Endothelial cell of umbilical vein (primary cell): ENCODE measurements at regions not wholly inside any gene's neighbourhood (a gene's known extent, or its start where the extent isn't known, plus 50 kb on each side); places are given as distances from the start of the nearest gene placed in this dataset.

ENCODE experiments used
- CTCF ChIP-seq, 2 donors: IDR thresholded peaks; 1 replicate in 1 of 2; 2 replicates in 1 of 2; pipeline ENCODE4 v1.5.1; 2011; ENCODE audit warnings: low read length in 2 of 2, mild to moderate bottlenecking in 2 of 2, moderate library complexity in 2 of 2, control low read depth in 1 of 2, inconsistent platforms in 1 of 2, low read depth in 1 of 2; ENCODE audit not compliant: insufficient read depth in 1 of 2; ENCODE audit errors: extremely low read depth in 1 of 2
- MAX ChIP-seq: IDR thresholded peaks from 2 replicates; pipeline ENCODE4 v1.6.1; 2011; ENCODE audit not compliant: insufficient read depth, insufficient read length
- POLR2A ChIP-seq: IDR thresholded peaks from 2 replicates; pipeline ENCODE4 v1.6.1; 2012; ENCODE audit warnings: low read depth, mild to moderate bottlenecking, control low read depth, low read length
- POLR2AphosphoS5 ChIP-seq: IDR thresholded peaks from 2 replicates; pipeline ENCODE4 v1.6.1; 2012; ENCODE audit warnings: low read depth, mild to moderate bottlenecking, control low read depth, low read length, moderate library complexity; ENCODE audit not compliant: insufficient read depth

GRCh38 chr15:91622235-91622634, 231.3 kb upstream of the SLCO3A1 start:
- TF ChIP-seq POLR2A (no peak), CTCF (IDR thresholded peaks at IDR 0.05; ENCODE audit: extremely low read depth in 1 of 2, insufficient read depth in 1 of 2, low read depth in 1 of 2, low read length in 2 of 2) (no peak), POLR2AphosphoS5 (no peak), MAX (no peak)
